OCI-LY3 (cell line): ENCODE measurements at regions not wholly inside any gene's neighbourhood (a gene's known extent, or its start where the extent isn't known, plus 50 kb on each side); places are given as distances from the start of the nearest gene placed in this dataset.

ENCODE experiments used
- CTCF ChIP-seq: fragments of 200-600, 300-600 bp; sonication (generic); IDR thresholded peaks from 2 replicates; pipeline ENCODE4 v1.5.1; 2014; ENCODE audit warnings: antibody characterized with exemption, low read length, low read depth
- EZH2phosphoT487 ChIP-seq: fragments of 200-600 bp; shearing (Covaris generic); IDR thresholded peaks from 2 replicates; pipeline ENCODE4 v1.6.1; 2018; ENCODE audit warnings: antibody characterized with exemption, mixed run types, low read depth

GRCh38 chr3:151558661-151559060 lies 97.8 kb upstream of the IGSF10 start:
- TF ChIP-seq CTCF (no peak), EZH2phosphoT487 (no peak)
